SU-DHL-6 (cell line): ENCODE measurements at regions not wholly inside any gene's neighbourhood (a gene's known extent, or its start where the extent isn't known, plus 50 kb on each side); places are given as distances from the start of the nearest gene placed in this dataset.

ENCODE experiments used
- H2AFZ ChIP-seq: fragments of 200-600 bp; sonication (generic); 2 replicates; pipeline ENCODE4 v1.6.1; 2014; ENCODE audit warnings: low read depth, mild to moderate bottlenecking, moderate library complexity, mixed read lengths, antibody characterized with exemption, low read length; ENCODE audit not compliant: severe bottlenecking
- H3F3A ChIP-seq: fragments of 200-600 bp; shearing (Covaris generic); 2 replicates; pipeline ENCODE4 v1.6.0; 2016; ENCODE audit warnings: antibody characterized with exemption, mild to moderate bottlenecking; ENCODE audit not compliant: insufficient read depth
- H3K27ac ChIP-seq: fragments of 200-600 bp; sonication (generic); 2 replicates; pipeline ENCODE4 v1.5.1; 2016; ENCODE audit warnings: low read depth, mild to moderate bottlenecking, low read length, moderate library complexity, mixed read lengths
- H3K27me3 ChIP-seq: fragments of 200-600 bp; sonication (generic), shearing (Covaris generic); 2 replicates; pipeline ENCODE4 v1.6.0; 2014; ENCODE audit warnings: mild to moderate bottlenecking, low read length
- H3K36me3 ChIP-seq: fragments of 200-600 bp; sonication (generic); 2 replicates; pipeline ENCODE4 v1.6.1; 2014; ENCODE audit warnings: mild to moderate bottlenecking, low read length, mixed read lengths
- H3K4me2 ChIP-seq: fragments of 300-600, 200-600 bp; shearing (Covaris generic), sonication (generic); 2 replicates; pipeline ENCODE4 v1.6.0; 2014; ENCODE audit warnings: low read length, low read depth, mild to moderate bottlenecking; ENCODE audit not compliant: poor library complexity, severe bottlenecking
- H3K4me3 ChIP-seq: fragments of 200-600 bp; sonication (generic); 2 replicates; pipeline ENCODE4 v1.5.1; 2014; ENCODE audit warnings: antibody characterized with exemption, low read length, mild to moderate bottlenecking, mixed read lengths; ENCODE audit not compliant: insufficient read depth, poor library complexity, severe bottlenecking
- H3K79me2 ChIP-seq: fragments of 200-600 bp; sonication (generic); 2 replicates; pipeline ENCODE4 v1.6.1; 2014; ENCODE audit warnings: mild to moderate bottlenecking, low read length, moderate library complexity; ENCODE audit not compliant: insufficient read depth
- H3K9ac ChIP-seq: fragments of 200-600 bp; sonication (generic); 2 replicates; pipeline ENCODE4 v1.7.0; 2014; ENCODE audit warnings: mild to moderate bottlenecking, low read length
- H3K9me2 ChIP-seq: fragments of 200-600 bp; sonication (generic); replicated peaks from 2 replicates; pipeline ENCODE4 v1.6.1; 2014; ENCODE audit warnings: low read length; ENCODE audit not compliant: insufficient read depth
- H3K9me3 ChIP-seq: fragments of 200-600 bp; sonication (generic); 2 replicates; pipeline ENCODE4 v1.6.1; 2014; ENCODE audit warnings: low read length, mixed read lengths; ENCODE audit not compliant: insufficient read depth
- H4K20me1 ChIP-seq: fragments of 200-600 bp; sonication (generic); 2 replicates; pipeline ENCODE4 v1.6.1; 2014; ENCODE audit warnings: low read depth, mild to moderate bottlenecking, antibody characterized with exemption, low read length, moderate library complexity, mixed read lengths
- CTCF ChIP-seq: fragments of 200-600 bp; sonication (generic); IDR thresholded peaks from one replicate; pipeline ENCODE4 v1.5.1; 2017; ENCODE audit warnings: antibody characterized with exemption, mild to moderate bottlenecking, low read length, moderate library complexity; ENCODE audit not compliant: insufficient read depth, poor library complexity, severe bottlenecking
- EZH2phosphoT487 ChIP-seq: fragments of 200-600 bp; sonication (generic), shearing (Covaris generic); conservative IDR thresholded peaks from 2 replicates; pipeline ENCODE4 v1.6.1; 2018; ENCODE audit warnings: mild to moderate bottlenecking, antibody characterized with exemption, low read length, moderate library complexity, mixed read lengths

- Histone ChIP-seq H3K79me2 (no peaks in the 10 kb centered on the region), H3K9me3 (no peaks in the 10 kb centered on the region), H3K9me2 (no peaks in the 10 kb centered on the region), H2AFZ (no peak overlapping the region), H3K36me3 (no peaks in the 10 kb centered on the region), H3K9ac (no peak overlapping the region), H3K4me2 (no peak overlapping the region), H4K20me1 (no peaks in the 10 kb centered on the region), H3K27ac (no peak overlapping the region), H3F3A (no peaks in the 10 kb centered on the region), H3K4me3 (no peak overlapping the region), H3K27me3 (no peaks in the 10 kb centered on the region)
- TF ChIP-seq EZH2phosphoT487: no peak
Measured at GRCh38 chr13:80458543-80458942, 117.6 kb upstream of the SPRY2 start.

GRCh38 chr13:80454245-80454644 lies 113.3 kb upstream of the SPRY2 start:
- Histone ChIP-seq H3K4me3 (no peak overlapping the region), H3K36me3 (no peaks in the 10 kb centered on the region), H3F3A (no peaks in the 10 kb centered on the region), H4K20me1 (no peaks in the 10 kb centered on the region), H3K9ac (no peak overlapping the region), H3K27ac (no peak overlapping the region), H3K9me3 (no peaks in the 10 kb centered on the region), H2AFZ (no peak overlapping the region), H3K9me2 (no peaks in the 10 kb centered on the region), H3K27me3 (no peaks in the 10 kb centered on the region), H3K4me2 (no peak overlapping the region), H3K79me2 (no peaks in the 10 kb centered on the region)
- TF ChIP-seq EZH2phosphoT487 (no peak), CTCF (no peak)

GRCh38 chr13:80452279-80452678 lies 111.4 kb upstream of the SPRY2 start:
- H3K36me3 ChIP-seq: no peaks in the 10 kb centered on the region
- no peaks in the 10 kb centered on the region for H3K9me3 ChIP-seq
- no peak overlapping the region for H2AFZ ChIP-seq
- no peaks in the 10 kb centered on the region for H4K20me1 ChIP-seq
- no peaks in the 10 kb centered on the region for H3K79me2 ChIP-seq
- no peak overlapping the region for H3K4me2 ChIP-seq
- no peak for TF ChIP-seq CTCF
- TF ChIP-seq EZH2phosphoT487: no peak
- H3K27me3 ChIP-seq: no peaks in the 10 kb centered on the region
- no peaks in the 10 kb centered on the region for H3K9me2 ChIP-seq
- no peak overlapping the region for H3K9ac ChIP-seq
- H3K27ac ChIP-seq: no peak overlapping the region
- H3F3A ChIP-seq: no peaks in the 10 kb centered on the region
- no peak overlapping the region for H3K4me3 ChIP-seq

- Histone ChIP-seq H3K27me3 (no peaks in the 10 kb centered on the region), H3K9ac (no peak overlapping the region), H3K79me2 (no peaks in the 10 kb centered on the region), H3K4me2 (no peak overlapping the region), H3K4me3 (no peak overlapping the region), H3K27ac (no peak overlapping the region), H3K9me2 (no peaks in the 10 kb centered on the region), H3F3A (no peaks in the 10 kb centered on the region), H2AFZ (no peak overlapping the region), H4K20me1 (no peaks in the 10 kb centered on the region), H3K36me3 (no peaks in the 10 kb centered on the region), H3K9me3 (no peaks in the 10 kb centered on the region)
- TF ChIP-seq CTCF (no peak), EZH2phosphoT487 (no peak)
Measured at GRCh38 chr13:80451641-80452040, 110.7 kb upstream of the SPRY2 start.
